WTC11 (cell line): ENCODE measurements at regions not wholly inside any gene's neighbourhood (a gene's known extent, or its start where the extent isn't known, plus 50 kb on each side); places are given as distances from the start of the nearest gene placed in this dataset.

ENCODE experiments used
- ATF2 ChIP-seq: sonication (generic); formaldehyde crosslinking; IDR thresholded peaks from 2 replicates; pipeline ENCODE4 v1.8.1; 2022; ENCODE audit warnings: low read depth, missing genetic modification reagents, borderline replicate concordance
- FOXJ3 ChIP-seq: sonication (generic); formaldehyde crosslinking; IDR thresholded peaks from 2 replicates; pipeline ENCODE4 v1.9.0; 2021; ENCODE audit warnings: missing genetic modification reagents, mild to moderate bottlenecking, borderline replicate concordance
- SP1 ChIP-seq: sonication (generic); formaldehyde crosslinking; conservative IDR thresholded peaks from 2 replicates; pipeline ENCODE4 v1.8.1; 2022; ENCODE audit warnings: missing genetic modification reagents
- ZNF138 ChIP-seq: sonication (generic); formaldehyde crosslinking; conservative IDR thresholded peaks from 2 replicates; pipeline ENCODE4 v1.8.1; 2022; ENCODE audit warnings: mild to moderate bottlenecking, moderate library complexity, missing genetic modification reagents
- TF ChIP-seq, protein P1 (sequence below): sonication (generic); formaldehyde crosslinking; IDR thresholded peaks from 2 replicates; pipeline ENCODE4 v1.8.1; 2022; ENCODE audit warnings: low read depth, mild to moderate bottlenecking, moderate library complexity, missing genetic modification reagents, borderline replicate concordance

DNA sequence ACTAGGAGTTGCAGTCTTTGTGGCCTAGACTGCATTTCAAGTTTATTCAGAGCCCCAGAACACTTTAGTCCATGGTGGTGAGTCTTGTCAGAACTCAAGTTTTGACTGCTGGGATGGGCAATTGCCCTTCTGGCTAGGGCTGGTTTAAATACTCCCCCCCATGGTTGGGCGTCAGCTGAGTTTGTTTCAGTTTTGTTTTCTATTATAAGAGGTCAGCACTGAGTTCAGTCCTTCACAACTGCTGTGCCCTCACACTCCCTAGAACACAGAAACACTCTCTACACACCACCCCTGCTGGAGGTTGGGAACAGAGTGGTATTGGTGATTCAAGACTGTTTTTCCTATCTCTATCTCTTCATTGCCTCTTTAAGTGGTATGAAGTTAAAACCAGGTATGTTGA is 217.0 kb downstream of the GUCY2F start:
- TF ChIP-seq ZNF138 (CRISPR knock-in tag) (no peak), ATF2 (CRISPR knock-in tag) (no peak), SP1 (CRISPR knock-in tag) (no peak), FOXJ3 (CRISPR knock-in tag) (no peak)
- TF ChIP-seq, protein P1, sequence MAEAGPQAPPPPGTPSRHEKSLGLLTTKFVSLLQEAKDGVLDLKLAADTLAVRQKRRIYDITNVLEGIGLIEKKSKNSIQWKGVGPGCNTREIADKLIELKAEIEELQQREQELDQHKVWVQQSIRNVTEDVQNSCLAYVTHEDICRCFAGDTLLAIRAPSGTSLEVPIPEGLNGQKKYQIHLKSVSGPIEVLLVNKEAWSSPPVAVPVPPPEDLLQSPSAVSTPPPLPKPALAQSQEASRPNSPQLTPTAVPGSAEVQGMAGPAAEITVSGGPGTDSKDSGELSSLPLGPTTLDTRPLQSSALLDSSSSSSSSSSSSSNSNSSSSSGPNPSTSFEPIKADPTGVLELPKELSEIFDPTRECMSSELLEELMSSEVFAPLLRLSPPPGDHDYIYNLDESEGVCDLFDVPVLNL, result no peak
